Natural killer cell (primary cell): ENCODE measurements at regions not wholly inside any gene's neighbourhood (a gene's known extent, or its start where the extent isn't known, plus 50 kb on each side); places are given as distances from the start of the nearest gene placed in this dataset.

ENCODE experiments used
- ATAC-seq, 3 donors: fragments of 150-1000 bp in 2 of 3; fragments of 200-7000 bp in 1 of 3; cut with Tn5 transposase; 1 replicate in 1 of 3; 2 replicates in 2 of 3; pipeline ENCODE4 v1.10.0; 2021; ENCODE audit warnings: mild to moderate bottlenecking in 2 of 3, moderate library complexity in 2 of 3
- DNase-seq, 2 donors: peaks; one replicate each; pipeline versions ENCODE4 v3.0.0 to v3.0.0-alpha.2; 2013 to 2021; ENCODE audit warnings: mixed read lengths in 1 of 2
- H3K27ac ChIP-seq: one replicate; pipeline ENCODE4 v1.5.1; 2013; ENCODE audit warnings: mild to moderate bottlenecking, low read length
- H3K27me3 ChIP-seq: one replicate; pipeline ENCODE4 v1.6.1; 2013; ENCODE audit warnings: low read length; ENCODE audit not compliant: control insufficient read depth, insufficient read depth
- H3K36me3 ChIP-seq: one replicate; pipeline ENCODE4 v1.6.1; 2013; ENCODE audit warnings: low read length; ENCODE audit not compliant: control insufficient read depth, insufficient read depth
- H3K4me1 ChIP-seq: one replicate; pipeline ENCODE4 v1.6.1; 2013; ENCODE audit warnings: low read length; ENCODE audit not compliant: control insufficient read depth, insufficient read depth
- H3K4me3 ChIP-seq: one replicate; pipeline ENCODE4 v1.5.1; 2013; ENCODE audit warnings: low read length
- H3K9me3 ChIP-seq: one replicate; pipeline ENCODE4 v1.6.1; 2013; ENCODE audit warnings: low read length; ENCODE audit not compliant: control insufficient read depth, insufficient read depth
- H3K27ac Mint-ChIP-seq, 2 donors: one replicate each; pipeline ENCODE4 v1.8.0; 2022; ENCODE audit warnings: mild to moderate bottlenecking in 2 of 2, mixed read lengths in 2 of 2, moderate library complexity in 1 of 2
- H3K27me3 Mint-ChIP-seq, 2 donors: one replicate each; pipeline ENCODE4 v1.8.0; 2022; ENCODE audit warnings: low read depth in 2 of 2, mixed read lengths in 2 of 2
- H3K36me3 Mint-ChIP-seq: one replicate; pipeline ENCODE4 v1.8.0; 2022; ENCODE audit warnings: mixed read lengths
- H3K4me1 Mint-ChIP-seq, 2 donors: one replicate each; pipeline ENCODE4 v1.8.0; 2022; ENCODE audit warnings: mixed read lengths in 2 of 2
- H3K4me3 Mint-ChIP-seq: one replicate; pipeline ENCODE4 v1.8.0; 2022; ENCODE audit warnings: mild to moderate bottlenecking, moderate library complexity, mixed read lengths
- H3K9me3 Mint-ChIP-seq, 2 donors: one replicate each; pipeline ENCODE4 v1.8.0; 2022; ENCODE audit warnings: mixed read lengths in 2 of 2
- WGBS: methylation state at CpG from one replicate; pipeline ENCODE4 v1.1.7; 2013; ENCODE audit warnings: missing lambda C conversion rate; ENCODE audit not compliant: insufficient coverage; 5-methylcytosine and 5-hydroxymethylcytosine counted together
- intact Hi-C: fragments of 100-400 bp; cut with micrococcal nuclease; formaldehyde crosslinking; loops from one replicate; pipeline ENCODE4 v1.14.2; 2022
- TF ChIP-seq, protein P1 (sequence below): fragments of 200-600 bp; IDR thresholded peaks from one replicate; pipeline ENCODE4 v1.8.0; 2022; ENCODE audit warnings: antibody characterized with exemption

DNA sequence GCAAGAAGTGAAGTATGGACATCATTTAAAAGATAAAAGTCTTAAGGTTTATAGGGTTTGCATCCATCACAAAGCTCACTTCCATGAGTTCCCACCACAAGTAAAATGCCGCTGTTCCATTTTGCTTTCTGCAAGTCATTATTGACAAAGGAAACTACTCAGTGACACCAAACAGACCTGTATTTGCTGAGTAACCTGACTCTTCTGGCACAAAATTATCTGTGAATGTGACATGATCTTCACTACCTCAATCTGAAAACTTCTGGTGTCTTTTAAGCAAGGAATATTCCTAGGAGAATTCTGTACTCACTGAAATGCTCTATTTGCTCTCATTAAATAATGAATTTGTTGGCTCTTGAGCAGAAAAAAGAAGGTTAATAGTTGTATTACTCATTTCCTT is 1077.4 kb upstream of the ADGRL4 start:
- Mint-ChIP-seq H3K9me3 (peaks cover 6 to 13% of the 10 kb centered on the region in 2 donors), H3K4me3 (no peak overlapping the region), H3K36me3 (peaks cover 8% of the 10 kb centered on the region), H3K4me1 (no peaks in the 10 kb centered on the region), H3K27me3 (no peaks in the 10 kb centered on the region), H3K27ac (no peak overlapping the region)
- no peaks in the 10 kb centered on the region for H3K36me3 ChIP-seq
- 93% methylated on average over 1 of the region's 1 CpG for WGBS
- H3K4me3 ChIP-seq, result no peak overlapping the region
- H3K27me3 ChIP-seq, result no peaks in the 10 kb centered on the region
- TF ChIP-seq, protein P1, sequence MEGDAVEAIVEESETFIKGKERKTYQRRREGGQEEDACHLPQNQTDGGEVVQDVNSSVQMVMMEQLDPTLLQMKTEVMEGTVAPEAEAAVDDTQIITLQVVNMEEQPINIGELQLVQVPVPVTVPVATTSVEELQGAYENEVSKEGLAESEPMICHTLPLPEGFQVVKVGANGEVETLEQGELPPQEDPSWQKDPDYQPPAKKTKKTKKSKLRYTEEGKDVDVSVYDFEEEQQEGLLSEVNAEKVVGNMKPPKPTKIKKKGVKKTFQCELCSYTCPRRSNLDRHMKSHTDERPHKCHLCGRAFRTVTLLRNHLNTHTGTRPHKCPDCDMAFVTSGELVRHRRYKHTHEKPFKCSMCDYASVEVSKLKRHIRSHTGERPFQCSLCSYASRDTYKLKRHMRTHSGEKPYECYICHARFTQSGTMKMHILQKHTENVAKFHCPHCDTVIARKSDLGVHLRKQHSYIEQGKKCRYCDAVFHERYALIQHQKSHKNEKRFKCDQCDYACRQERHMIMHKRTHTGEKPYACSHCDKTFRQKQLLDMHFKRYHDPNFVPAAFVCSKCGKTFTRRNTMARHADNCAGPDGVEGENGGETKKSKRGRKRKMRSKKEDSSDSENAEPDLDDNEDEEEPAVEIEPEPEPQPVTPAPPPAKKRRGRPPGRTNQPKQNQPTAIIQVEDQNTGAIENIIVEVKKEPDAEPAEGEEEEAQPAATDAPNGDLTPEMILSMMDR, result no peak
- H3K9me3 ChIP-seq, result no peaks in the 10 kb centered on the region
- H3K27ac ChIP-seq, result no peak overlapping the region
- H3K4me1 ChIP-seq, result no peaks in the 10 kb centered on the region
- no peak for ATAC-seq
- intact Hi-C loops, result no loop called here
- no peak for DNase-seq

DNA sequence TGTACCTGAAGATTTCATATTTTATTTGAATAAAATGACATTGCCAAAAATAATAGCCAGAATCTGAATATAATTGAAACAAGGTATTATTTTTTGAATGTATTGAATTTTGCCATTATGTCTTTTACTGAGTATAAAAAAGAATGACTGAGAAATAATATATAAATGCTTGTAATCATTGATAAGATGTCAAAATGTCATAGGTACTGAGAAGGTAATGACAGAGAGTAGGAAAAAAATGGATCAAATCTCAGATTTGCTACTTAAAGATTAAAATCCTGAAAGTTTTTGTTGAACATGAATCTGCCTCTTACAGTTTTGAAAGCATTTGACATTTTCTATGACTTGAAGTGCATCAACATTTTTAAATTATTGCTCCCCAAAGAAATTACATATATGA is 1069.9 kb upstream of the ADGRL4 start:
- no peak overlapping the region for H3K4me3 Mint-ChIP-seq
- no peaks in the 10 kb centered on the region for H3K27me3 ChIP-seq
- no peaks in the 10 kb centered on the region for H3K9me3 ChIP-seq
- no peak overlapping the region for H3K27ac Mint-ChIP-seq
- no peaks in the 10 kb centered on the region for H3K27me3 Mint-ChIP-seq
- H3K36me3 ChIP-seq, result no peaks in the 10 kb centered on the region
- H3K36me3 Mint-ChIP-seq, result no peaks in the 10 kb centered on the region
- no peak overlapping the region for H3K4me3 ChIP-seq
- H3K4me1 ChIP-seq, result no peaks in the 10 kb centered on the region
- ATAC-seq (no peak), DNase-seq (no peak)
- intact Hi-C loops, result no loop called here
- H3K9me3 Mint-ChIP-seq, result peaks cover 8 to 11% of the 10 kb centered on the region in 2 donors
- TF ChIP-seq, protein P1, result no peak
- H3K27ac ChIP-seq, result no peak overlapping the region
- H3K4me1 Mint-ChIP-seq, result no peaks in the 10 kb centered on the region

DNA sequence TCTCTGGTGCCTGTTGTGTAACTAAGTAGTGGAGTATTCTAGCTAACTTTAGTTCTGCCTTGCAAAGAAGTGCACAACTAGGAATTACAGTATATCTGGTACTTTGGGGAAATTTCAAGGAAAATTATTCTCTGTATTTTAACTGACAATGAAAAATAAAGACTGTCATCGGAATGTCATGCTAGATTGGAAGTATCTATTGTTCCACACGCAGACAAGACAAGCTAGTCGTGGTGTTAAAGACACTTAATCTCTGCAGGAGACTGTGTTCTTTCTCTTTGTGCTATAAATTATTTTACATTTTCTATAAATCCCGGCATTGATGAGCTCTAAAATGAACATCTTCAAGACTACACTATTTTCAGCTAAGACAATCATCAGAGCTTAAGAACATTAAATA is 1068.8 kb upstream of the ADGRL4 start:
- Mint-ChIP-seq H3K9me3 (peaks cover 6 to 8% of the 10 kb centered on the region in 2 donors), H3K4me1 (no peaks in the 10 kb centered on the region), H3K27ac (no peak overlapping the region), H3K4me3 (no peak overlapping the region), H3K27me3 (no peaks in the 10 kb centered on the region), H3K36me3 (no peaks in the 10 kb centered on the region)
- WGBS, result 79% methylated on average over 3 of the region's 4 CpGs
- H3K27me3 ChIP-seq, result no peaks in the 10 kb centered on the region
- no peaks in the 10 kb centered on the region for H3K4me1 ChIP-seq
- no peak for ATAC-seq
- TF ChIP-seq, protein P1, result no peak
- no peaks in the 10 kb centered on the region for H3K9me3 ChIP-seq
- H3K27ac ChIP-seq, result no peak overlapping the region
- intact Hi-C loops, result no loop called here
- no peak for DNase-seq
- H3K4me3 ChIP-seq, result no peak overlapping the region
- H3K36me3 ChIP-seq, result no peaks in the 10 kb centered on the region

DNA sequence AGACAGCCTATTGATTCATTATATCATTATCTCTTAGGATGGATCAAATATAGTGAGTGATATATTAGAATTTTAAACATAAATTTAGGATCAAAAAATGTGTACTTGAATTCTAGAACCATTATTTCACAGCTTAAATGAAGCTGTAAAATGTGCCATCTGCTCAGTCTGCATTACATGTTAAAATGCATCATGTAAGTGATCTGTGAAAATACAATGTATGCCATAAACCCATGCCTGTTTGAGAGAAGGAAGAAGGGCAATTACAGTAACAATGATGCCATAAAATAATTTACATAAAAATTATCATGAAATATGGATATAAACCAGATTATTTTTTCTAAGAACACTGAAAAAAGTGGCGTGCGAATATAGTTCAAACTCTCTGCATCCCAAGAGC is 1066.0 kb upstream of the ADGRL4 start:
- Histone ChIP-seq H3K36me3 (no peaks in the 10 kb centered on the region), H3K9me3 (no peaks in the 10 kb centered on the region), H3K4me1 (no peaks in the 10 kb centered on the region), H3K27me3 (no peaks in the 10 kb centered on the region), H3K27ac (no peak overlapping the region), H3K4me3 (no peak overlapping the region)
- H3K9me3 Mint-ChIP-seq, result peaks cover 6 to 8% of the 10 kb centered on the region in 2 donors
- intact Hi-C loops, result no loop called here
- no peaks in the 10 kb centered on the region for H3K27me3 Mint-ChIP-seq
- H3K4me3 Mint-ChIP-seq, result no peak overlapping the region
- ATAC-seq (no peak), DNase-seq (no peak)
- no CpG with 5 or more reads among the region's 2 CpGs for WGBS
- no peaks in the 10 kb centered on the region for H3K4me1 Mint-ChIP-seq
- no peak overlapping the region for H3K27ac Mint-ChIP-seq
- no peaks in the 10 kb centered on the region for H3K36me3 Mint-ChIP-seq
- TF ChIP-seq, protein P1, result no peak
